ENCODE measurements at regions not wholly inside any gene's neighbourhood (a gene's known extent, or its start where the extent isn't known, plus 50 kb on each side); places are given as distances from the start of the nearest gene placed in this dataset.

DNA sequence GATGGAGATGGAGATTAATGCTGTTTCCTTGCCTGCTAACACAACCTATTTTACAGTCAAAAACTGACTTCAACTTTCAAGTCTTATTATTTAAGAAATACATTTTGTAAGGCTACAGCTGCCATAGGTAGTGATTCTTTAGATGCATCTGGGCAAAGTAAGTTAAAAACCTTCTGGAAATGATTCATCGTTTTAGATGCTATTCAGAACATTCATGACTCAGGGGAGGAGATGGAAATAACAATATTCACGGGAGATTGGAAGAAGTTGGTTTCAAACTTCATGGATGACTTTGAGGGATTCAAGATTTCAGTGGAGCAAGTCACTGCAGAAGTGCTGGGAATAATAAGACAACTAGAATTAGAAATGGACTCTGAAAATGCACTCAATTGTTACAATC, 174.9 kb upstream of the GGTLC1 start:
- TF ChIP-seq, protein P1, sequence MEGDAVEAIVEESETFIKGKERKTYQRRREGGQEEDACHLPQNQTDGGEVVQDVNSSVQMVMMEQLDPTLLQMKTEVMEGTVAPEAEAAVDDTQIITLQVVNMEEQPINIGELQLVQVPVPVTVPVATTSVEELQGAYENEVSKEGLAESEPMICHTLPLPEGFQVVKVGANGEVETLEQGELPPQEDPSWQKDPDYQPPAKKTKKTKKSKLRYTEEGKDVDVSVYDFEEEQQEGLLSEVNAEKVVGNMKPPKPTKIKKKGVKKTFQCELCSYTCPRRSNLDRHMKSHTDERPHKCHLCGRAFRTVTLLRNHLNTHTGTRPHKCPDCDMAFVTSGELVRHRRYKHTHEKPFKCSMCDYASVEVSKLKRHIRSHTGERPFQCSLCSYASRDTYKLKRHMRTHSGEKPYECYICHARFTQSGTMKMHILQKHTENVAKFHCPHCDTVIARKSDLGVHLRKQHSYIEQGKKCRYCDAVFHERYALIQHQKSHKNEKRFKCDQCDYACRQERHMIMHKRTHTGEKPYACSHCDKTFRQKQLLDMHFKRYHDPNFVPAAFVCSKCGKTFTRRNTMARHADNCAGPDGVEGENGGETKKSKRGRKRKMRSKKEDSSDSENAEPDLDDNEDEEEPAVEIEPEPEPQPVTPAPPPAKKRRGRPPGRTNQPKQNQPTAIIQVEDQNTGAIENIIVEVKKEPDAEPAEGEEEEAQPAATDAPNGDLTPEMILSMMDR (conservative IDR thresholded peaks at IDR 0.05; ENCODE audit: low read depth, low read length): no peak
- TF ChIP-seq EZH2 (IDR thresholded peaks at IDR 0.05; ENCODE audit: borderline replicate concordance, low read depth, low read length, poor library complexity, severe bottlenecking): no peak

Data from A673 (cell line).